Neuron (in vitro differentiated cells): ENCODE measurements at regions not wholly inside any gene's neighbourhood (a gene's known extent, or its start where the extent isn't known, plus 50 kb on each side); places are given as distances from the start of the nearest gene placed in this dataset.

Source experiments
- H2AFZ ChIP-seq: one replicate; pipeline ENCODE4 v1.6.1; 2013; ENCODE audit warnings: low read depth, mild to moderate bottlenecking, inconsistent platforms, low read length, moderate library complexity
- H3K27me3 ChIP-seq: one replicate; pipeline ENCODE4 v1.6.1; 2013; ENCODE audit warnings: low read length; ENCODE audit not compliant: insufficient read depth
- H3K36me3 ChIP-seq: one replicate; pipeline ENCODE4 v1.6.1; 2013; ENCODE audit warnings: low read length; ENCODE audit not compliant: insufficient read depth
- H3K4me1 ChIP-seq: one replicate; pipeline ENCODE4 v1.6.1; 2013; ENCODE audit warnings: low read length; ENCODE audit not compliant: insufficient read depth
- H3K4me3 ChIP-seq: 2 replicates; pipeline ENCODE4 v1.5.1; 2013; ENCODE audit warnings: mild to moderate bottlenecking, low read length, moderate library complexity
- H3K9me3 ChIP-seq: one replicate; pipeline ENCODE4 v1.6.1; 2013; ENCODE audit warnings: low read length

- no peak overlapping the region for H2AFZ ChIP-seq
- H3K9me3 ChIP-seq = peaks cover 3% of the 10 kb centered on the region
- H3K36me3 ChIP-seq = no peaks in the 10 kb centered on the region
- no peak overlapping the region for H3K4me3 ChIP-seq
- H3K27me3 ChIP-seq = no peaks in the 10 kb centered on the region
- peaks cover 13% of the 10 kb centered on the region for H3K4me1 ChIP-seq
Observed at GRCh38 chrX:39969819-39970504, 127.8 kb downstream of the BCOR start.

GRCh38 chrX:39971760-39972159 is 126.0 kb downstream of the BCOR start:
- H3K4me1 ChIP-seq = peaks cover 13% of the 10 kb centered on the region
- no peak overlapping the region for H3K4me3 ChIP-seq
- no peak overlapping the region for H2AFZ ChIP-seq
- peaks cover 3% of the 10 kb centered on the region for H3K9me3 ChIP-seq
- H3K36me3 ChIP-seq = no peaks in the 10 kb centered on the region
- H3K27me3 ChIP-seq = no peaks in the 10 kb centered on the region

GRCh38 chrX:39972340-39972739 is 125.4 kb downstream of the BCOR start:
- no peak overlapping the region for H3K4me3 ChIP-seq
- H2AFZ ChIP-seq = no peak overlapping the region
- H3K36me3 ChIP-seq = no peaks in the 10 kb centered on the region
- peaks cover 3% of the 10 kb centered on the region for H3K9me3 ChIP-seq
- H3K27me3 ChIP-seq = no peaks in the 10 kb centered on the region
- H3K4me1 ChIP-seq = peaks cover 13% of the 10 kb centered on the region

- H3K36me3 ChIP-seq = no peaks in the 10 kb centered on the region
- H3K4me1 ChIP-seq = peaks cover 13% of the 10 kb centered on the region
- no peaks in the 10 kb centered on the region for H3K27me3 ChIP-seq
- H3K4me3 ChIP-seq = no peak overlapping the region
- H3K9me3 ChIP-seq = peaks cover 3% of the 10 kb centered on the region
- no peak overlapping the region for H2AFZ ChIP-seq
Observed at GRCh38 chrX:39973810-39974209, 123.9 kb downstream of the BCOR start.

- no peaks in the 10 kb centered on the region for H3K27me3 ChIP-seq
- peaks cover 3% of the 10 kb centered on the region for H3K9me3 ChIP-seq
- H3K4me3 ChIP-seq = no peak overlapping the region
- H3K36me3 ChIP-seq = no peaks in the 10 kb centered on the region
- H3K4me1 ChIP-seq = peaks cover 13% of the 10 kb centered on the region
- no peak overlapping the region for H2AFZ ChIP-seq
Observed at GRCh38 chrX:39974270-39974669, 123.5 kb downstream of the BCOR start.

- peaks cover 13% of the 10 kb centered on the region for H3K4me1 ChIP-seq
- H3K4me3 ChIP-seq = no peak overlapping the region
- H3K9me3 ChIP-seq = peaks cover 3% of the 10 kb centered on the region
- no peaks in the 10 kb centered on the region for H3K36me3 ChIP-seq
- no peaks in the 10 kb centered on the region for H3K27me3 ChIP-seq
- H2AFZ ChIP-seq = no peak overlapping the region
Observed at GRCh38 chrX:39975101-39975925, 122.4 kb downstream of the BCOR start.

GRCh38 chrX:39981946-39982345 is 115.8 kb downstream of the BCOR start:
- Histone ChIP-seq H3K4me3 (no peak overlapping the region), H2AFZ (no peak overlapping the region), H3K36me3 (no peaks in the 10 kb centered on the region), H3K4me1 (no peaks in the 10 kb centered on the region), H3K27me3 (no peaks in the 10 kb centered on the region), H3K9me3 (no peaks in the 10 kb centered on the region)

- Histone ChIP-seq H3K27me3 (no peaks in the 10 kb centered on the region), H3K9me3 (no peaks in the 10 kb centered on the region), H3K4me3 (no peak overlapping the region), H2AFZ (no peak overlapping the region), H3K4me1 (no peaks in the 10 kb centered on the region), H3K36me3 (no peaks in the 10 kb centered on the region)
Observed at GRCh38 chrX:39982948-39983347, 114.8 kb downstream of the BCOR start.

GRCh38 chrX:39983715-39984114 is 114.0 kb downstream of the BCOR start:
- Histone ChIP-seq H3K36me3 (no peaks in the 10 kb centered on the region), H3K9me3 (no peaks in the 10 kb centered on the region), H3K4me1 (no peaks in the 10 kb centered on the region), H3K4me3 (no peak overlapping the region), H2AFZ (no peak overlapping the region), H3K27me3 (no peaks in the 10 kb centered on the region)

- H3K27me3 ChIP-seq = no peaks in the 10 kb centered on the region
- H3K9me3 ChIP-seq = no peaks in the 10 kb centered on the region
- H2AFZ ChIP-seq = no peak overlapping the region
- H3K4me3 ChIP-seq = no peak overlapping the region
- H3K36me3 ChIP-seq = no peaks in the 10 kb centered on the region
- H3K4me1 ChIP-seq = no peaks in the 10 kb centered on the region
Observed at GRCh38 chrX:39984191-39984956, 113.4 kb downstream of the BCOR start.

- Histone ChIP-seq H3K4me1 (no peaks in the 10 kb centered on the region), H2AFZ (no peak overlapping the region), H3K4me3 (no peak overlapping the region), H3K9me3 (no peaks in the 10 kb centered on the region), H3K36me3 (no peaks in the 10 kb centered on the region), H3K27me3 (no peaks in the 10 kb centered on the region)
Observed at GRCh38 chrX:39985071-39985470, 112.7 kb downstream of the BCOR start.

- Histone ChIP-seq H3K9me3 (no peaks in the 10 kb centered on the region), H2AFZ (no peak overlapping the region), H3K36me3 (no peaks in the 10 kb centered on the region), H3K4me3 (no peak overlapping the region), H3K27me3 (no peaks in the 10 kb centered on the region), H3K4me1 (no peaks in the 10 kb centered on the region)
Observed at GRCh38 chrX:39985551-39985950, 112.2 kb downstream of the BCOR start.

- no peaks in the 10 kb centered on the region for H3K36me3 ChIP-seq
- H2AFZ ChIP-seq = no peak overlapping the region
- H3K4me1 ChIP-seq = peaks cover 8% of the 10 kb centered on the region
- no peaks in the 10 kb centered on the region for H3K9me3 ChIP-seq
- H3K27me3 ChIP-seq = no peaks in the 10 kb centered on the region
- no peak overlapping the region for H3K4me3 ChIP-seq
Observed at GRCh38 chrX:39988496-39988895, 109.3 kb downstream of the BCOR start.
